HepG2 (cell line): ENCODE measurements at regions not wholly inside any gene's neighbourhood (a gene's known extent, or its start where the extent isn't known, plus 50 kb on each side); places are given as distances from the start of the nearest gene placed in this dataset.

ENCODE experiments used
- ATF5 ChIP-seq: sonication (generic); formaldehyde crosslinking; IDR thresholded peaks from 2 replicates; pipeline ENCODE4 v1.4.0; 2020; ENCODE audit warnings: mild to moderate bottlenecking, low read depth, missing genetic modification reagents
- FOXJ3 ChIP-seq: sonication (generic); formaldehyde crosslinking; IDR thresholded peaks from 2 replicates; pipeline ENCODE4 v1.4.0; 2020; ENCODE audit warnings: missing genetic modification reagents, mild to moderate bottlenecking, borderline replicate concordance
- FOXO1 ChIP-seq: sonication (generic); formaldehyde crosslinking; IDR thresholded peaks from 2 replicates; pipeline ENCODE4 v1.4.0; 2020; ENCODE audit warnings: missing genetic modification reagents
- HMG20A ChIP-seq: IDR thresholded peaks from 2 replicates; pipeline ENCODE4 v1.6.1; 2016; ENCODE audit warnings: borderline replicate concordance
- JUNB ChIP-seq: sonication (generic); formaldehyde crosslinking; IDR thresholded peaks from 2 replicates; pipeline ENCODE4 v1.8.0; 2022; ENCODE audit warnings: missing genetic modification reagents, mild to moderate bottlenecking, borderline replicate concordance
- MAFF ChIP-seq: IDR thresholded peaks from 2 replicates; pipeline ENCODE4 v1.6.1; 2011; ENCODE audit warnings: low read depth, low read length, improper control_type of control experiment
- MAX ChIP-seq: IDR thresholded peaks from 2 replicates; pipeline ENCODE4 v1.6.1; 2012; ENCODE audit warnings: inconsistent platforms
- MTERF4 ChIP-seq: sonication (generic); formaldehyde crosslinking; IDR thresholded peaks from 2 replicates; pipeline ENCODE4 v1.8.0; 2023; ENCODE audit warnings: mild to moderate bottlenecking, missing genetic modification reagents
- MTF2 ChIP-seq: sonication (generic); formaldehyde crosslinking; IDR thresholded peaks from 2 replicates; pipeline ENCODE4 v1.5.0; 2020; ENCODE audit warnings: missing genetic modification reagents, borderline replicate concordance
- NR2F2 ChIP-seq: IDR thresholded peaks from 2 replicates; pipeline ENCODE4 v1.6.1; 2012; ENCODE audit warnings: low read depth, inconsistent platforms, borderline replicate concordance
- PBX3 ChIP-seq: sonication (generic); formaldehyde crosslinking; IDR thresholded peaks from 2 replicates; pipeline ENCODE4 v1.8.1; 2023; ENCODE audit warnings: missing genetic modification reagents, inconsistent platforms, borderline replicate concordance
- SAFB2 ChIP-seq: sonication (generic); formaldehyde crosslinking; IDR thresholded peaks from 2 replicates; pipeline ENCODE4 v1.5.1; 2020; ENCODE audit warnings: missing genetic modification reagents, low read depth, mild to moderate bottlenecking, borderline replicate concordance
- SMAD1 ChIP-seq: sonication (generic); formaldehyde crosslinking; IDR thresholded peaks from 2 replicates; pipeline ENCODE4 v1.4.0; 2020; ENCODE audit warnings: missing genetic modification reagents, low read depth, mild to moderate bottlenecking, borderline replicate concordance
- SYNCRIP ChIP-seq: fragments of 200-400 bp; formaldehyde crosslinking; IDR thresholded peaks from 2 replicates; pipeline ENCODE4 v1.6.1; 2018; ENCODE audit warnings: mild to moderate bottlenecking, low read depth, low read length; ENCODE audit not compliant: insufficient read depth
- TBL1XR1 ChIP-seq: fragments of 150-350 bp; IDR thresholded peaks from 2 replicates; pipeline ENCODE4 v1.6.1; 2014; ENCODE audit warnings: borderline replicate concordance, low read length; ENCODE audit not compliant: partially characterized antibody
- TFAP4 ChIP-seq: sonication (generic); IDR thresholded peaks from 2 replicates; pipeline ENCODE4 v1.6.1; 2016; ENCODE audit warnings: low read depth, borderline replicate concordance
- ZBTB7A ChIP-seq: sonication (generic); formaldehyde crosslinking; IDR thresholded peaks from 2 replicates; pipeline ENCODE4 v1.8.0; 2022; ENCODE audit warnings: mild to moderate bottlenecking, missing genetic modification reagents
- ZFX ChIP-seq: sonication (generic); formaldehyde crosslinking; IDR thresholded peaks from 2 replicates; pipeline ENCODE4 v1.4.0; 2020; ENCODE audit warnings: mild to moderate bottlenecking, low read depth, missing genetic modification reagents, moderate library complexity
- ZNF317 ChIP-seq: sonication (generic); formaldehyde crosslinking; IDR thresholded peaks from 2 replicates; pipeline ENCODE4 v1.5.0; 2020; ENCODE audit warnings: mild to moderate bottlenecking, missing genetic modification reagents
- ZNF430 ChIP-seq: sonication (generic); formaldehyde crosslinking; IDR thresholded peaks from 2 replicates; pipeline ENCODE4 v1.9.0; 2021; ENCODE audit warnings: mild to moderate bottlenecking, missing genetic modification reagents
- ZNF446 ChIP-seq: sonication (generic); formaldehyde crosslinking; IDR thresholded peaks from 2 replicates; pipeline ENCODE4 v1.5.0; 2020; ENCODE audit warnings: mild to moderate bottlenecking, missing genetic modification reagents
- ZNF512 ChIP-seq: sonication (generic); formaldehyde crosslinking; IDR thresholded peaks from 2 replicates; pipeline ENCODE4 v1.4.0; 2020; ENCODE audit warnings: mild to moderate bottlenecking, missing genetic modification reagents
- ZNF547 ChIP-seq: sonication (generic); formaldehyde crosslinking; IDR thresholded peaks from 2 replicates; pipeline ENCODE4 v1.5.1; 2020; ENCODE audit warnings: mild to moderate bottlenecking, missing genetic modification reagents
- ZNF549 ChIP-seq: sonication (generic); formaldehyde crosslinking; IDR thresholded peaks from 2 replicates; pipeline ENCODE4 v1.5.0; 2020; ENCODE audit warnings: missing genetic modification reagents
- ZNF720 ChIP-seq: sonication (generic); formaldehyde crosslinking; IDR thresholded peaks from 2 replicates; pipeline ENCODE4 v1.4.0; 2020; ENCODE audit warnings: missing genetic modification reagents
- ZNF772 ChIP-seq: sonication (generic); formaldehyde crosslinking; IDR thresholded peaks from 2 replicates; pipeline ENCODE4 v1.5.0; 2020; ENCODE audit warnings: mild to moderate bottlenecking, missing genetic modification reagents
- ZNF777 ChIP-seq: sonication (generic); formaldehyde crosslinking; IDR thresholded peaks from 2 replicates; pipeline ENCODE4 v1.4.0; 2020; ENCODE audit warnings: missing genetic modification reagents
- ZSCAN20 ChIP-seq: sonication (generic); formaldehyde crosslinking; IDR thresholded peaks from 2 replicates; pipeline ENCODE4 v1.4.0; 2020; ENCODE audit warnings: missing genetic modification reagents, mild to moderate bottlenecking, borderline replicate concordance

- TF ChIP-seq HMG20A (peak; percentile 35; the same call in 1 of the 2 replicates), TBL1XR1 (no peak), SAFB2 (CRISPR knock-in tag) (no peak), SYNCRIP (no peak), ZNF549 (CRISPR knock-in tag) (no peak), ZFX (CRISPR knock-in tag) (no peak), ZSCAN20 (CRISPR knock-in tag) (no peak), ZNF772 (CRISPR knock-in tag) (no peak), FOXJ3 (CRISPR knock-in tag) (peak; percentile 58; the same call in 1 of the 2 replicates), ZNF446 (CRISPR knock-in tag) (no peak), MTERF4 (CRISPR knock-in tag) (no peak), ZNF720 (CRISPR knock-in tag) (no peak), ZNF777 (CRISPR knock-in tag) (no peak), MAFF (no peak), ZBTB7A (CRISPR knock-in tag) (no peak), TFAP4 (peak; percentile 28; the same call in 1 of the 2 replicates), SMAD1 (CRISPR knock-in tag) (no peak), ZNF317 (CRISPR knock-in tag) (no peak), ZNF430 (CRISPR knock-in tag) (no peak), JUNB (no peak), MAX (no peak), MTF2 (CRISPR knock-in tag) (no peak), ZNF512 (no peak), NR2F2 (no peak), ATF5 (CRISPR knock-in tag) (no peak), PBX3 (CRISPR knock-in tag) (no peak), FOXO1 (peak; percentile 84), ZNF547 (no peak)
Observed at GRCh38 chr12:30437616-30438015, 258.1 kb downstream of the IPO8 start (continued).
